ENCODE measurements at regions not wholly inside any gene's neighbourhood (a gene's known extent, or its start where the extent isn't known, plus 50 kb on each side); places are given as distances from the start of the nearest gene placed in this dataset.

DNA sequence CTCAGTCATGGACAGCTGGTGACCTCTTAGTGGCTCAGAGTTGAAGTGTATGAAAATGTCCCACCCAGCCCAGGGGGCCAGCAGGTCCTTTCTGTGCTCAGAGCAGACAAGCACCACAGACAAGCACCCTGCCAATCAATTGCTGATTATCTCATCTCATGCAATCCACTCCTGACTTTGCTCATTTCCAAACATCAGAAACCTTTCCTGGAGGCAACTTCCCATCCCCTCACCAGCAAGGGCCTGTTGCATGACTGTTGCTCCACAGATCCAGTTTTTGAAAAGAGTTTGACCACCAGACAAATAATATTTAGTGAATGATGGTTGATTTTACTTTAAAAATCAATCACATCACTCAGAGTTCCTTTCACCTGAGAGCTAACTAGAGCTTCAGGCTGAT lies 397.3 kb upstream of the KLF4 start:
- Histone ChIP-seq H3K36me3 (no peaks in the 10 kb centered on the region), H3K4me3 (no peak overlapping the region), H3K27me3 (no peaks in the 10 kb centered on the region), H3K4me1 (peaks cover 0 to 11% (median 0%) of the 10 kb centered on the region in 3 donors), H3K9me3 (no peaks in the 10 kb centered on the region), H3K27ac (no peak overlapping the region)
- no peak for DNase-seq
- TF ChIP-seq, protein P1, sequence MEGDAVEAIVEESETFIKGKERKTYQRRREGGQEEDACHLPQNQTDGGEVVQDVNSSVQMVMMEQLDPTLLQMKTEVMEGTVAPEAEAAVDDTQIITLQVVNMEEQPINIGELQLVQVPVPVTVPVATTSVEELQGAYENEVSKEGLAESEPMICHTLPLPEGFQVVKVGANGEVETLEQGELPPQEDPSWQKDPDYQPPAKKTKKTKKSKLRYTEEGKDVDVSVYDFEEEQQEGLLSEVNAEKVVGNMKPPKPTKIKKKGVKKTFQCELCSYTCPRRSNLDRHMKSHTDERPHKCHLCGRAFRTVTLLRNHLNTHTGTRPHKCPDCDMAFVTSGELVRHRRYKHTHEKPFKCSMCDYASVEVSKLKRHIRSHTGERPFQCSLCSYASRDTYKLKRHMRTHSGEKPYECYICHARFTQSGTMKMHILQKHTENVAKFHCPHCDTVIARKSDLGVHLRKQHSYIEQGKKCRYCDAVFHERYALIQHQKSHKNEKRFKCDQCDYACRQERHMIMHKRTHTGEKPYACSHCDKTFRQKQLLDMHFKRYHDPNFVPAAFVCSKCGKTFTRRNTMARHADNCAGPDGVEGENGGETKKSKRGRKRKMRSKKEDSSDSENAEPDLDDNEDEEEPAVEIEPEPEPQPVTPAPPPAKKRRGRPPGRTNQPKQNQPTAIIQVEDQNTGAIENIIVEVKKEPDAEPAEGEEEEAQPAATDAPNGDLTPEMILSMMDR (IDR thresholded peaks at IDR 0.05) = no peak
- TF ChIP-seq POLR2A (IDR thresholded peaks at IDR 0.05) = no peak
- intact Hi-C loops (cut with DNase I) = no loop called here

DNA sequence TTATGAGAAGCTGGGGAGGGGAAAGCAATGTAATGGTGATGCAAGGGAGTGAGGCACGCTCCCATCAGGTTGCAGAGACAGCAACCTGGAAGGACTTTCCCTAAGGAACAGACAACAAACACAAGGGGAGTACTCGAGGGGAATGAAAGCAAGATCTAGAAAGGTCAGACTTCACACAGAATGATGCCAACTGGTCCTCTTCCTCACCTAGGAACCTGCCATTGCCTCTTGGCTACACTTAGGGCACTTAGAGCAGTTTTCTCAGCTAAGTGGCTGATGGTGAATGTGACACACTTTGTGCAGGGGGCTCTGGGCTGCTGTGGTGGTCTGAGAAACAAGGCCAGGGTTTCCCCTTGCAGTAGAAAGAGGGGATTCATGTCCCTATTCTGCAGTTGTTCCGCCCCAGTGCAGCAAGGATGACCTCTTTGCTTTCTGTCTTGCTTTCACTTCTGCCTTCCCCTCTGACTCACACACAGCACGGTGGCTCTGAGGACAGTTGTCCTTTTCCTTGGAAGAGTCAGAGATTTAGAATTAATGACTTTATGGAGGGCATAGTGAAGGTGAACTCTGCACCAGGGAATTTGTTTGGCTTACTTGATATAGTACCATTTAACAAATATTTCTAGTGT lies 394.0 kb upstream of the KLF4 start:
- no peak overlapping the region for H3K27ac ChIP-seq
- no peaks in the 10 kb centered on the region for H3K36me3 ChIP-seq
- intact Hi-C loops (cut with DNase I) = no loop called here
- H3K4me3 ChIP-seq = no peak overlapping the region
- no peak for DNase-seq
- H3K4me1 ChIP-seq = peaks cover 0 to 1% (median 0%) of the 10 kb centered on the region in 3 donors
- WGBS, 2 donors = 74 to 77% methylated on average over 4 of the region's 4 CpGs
- no peak for TF ChIP-seq POLR2A (IDR thresholded peaks at IDR 0.05)
- TF ChIP-seq, protein P1 (IDR thresholded peaks at IDR 0.05) = no peak
- no peaks in the 10 kb centered on the region for H3K9me3 ChIP-seq
- H3K27me3 ChIP-seq = no peaks in the 10 kb centered on the region

DNA sequence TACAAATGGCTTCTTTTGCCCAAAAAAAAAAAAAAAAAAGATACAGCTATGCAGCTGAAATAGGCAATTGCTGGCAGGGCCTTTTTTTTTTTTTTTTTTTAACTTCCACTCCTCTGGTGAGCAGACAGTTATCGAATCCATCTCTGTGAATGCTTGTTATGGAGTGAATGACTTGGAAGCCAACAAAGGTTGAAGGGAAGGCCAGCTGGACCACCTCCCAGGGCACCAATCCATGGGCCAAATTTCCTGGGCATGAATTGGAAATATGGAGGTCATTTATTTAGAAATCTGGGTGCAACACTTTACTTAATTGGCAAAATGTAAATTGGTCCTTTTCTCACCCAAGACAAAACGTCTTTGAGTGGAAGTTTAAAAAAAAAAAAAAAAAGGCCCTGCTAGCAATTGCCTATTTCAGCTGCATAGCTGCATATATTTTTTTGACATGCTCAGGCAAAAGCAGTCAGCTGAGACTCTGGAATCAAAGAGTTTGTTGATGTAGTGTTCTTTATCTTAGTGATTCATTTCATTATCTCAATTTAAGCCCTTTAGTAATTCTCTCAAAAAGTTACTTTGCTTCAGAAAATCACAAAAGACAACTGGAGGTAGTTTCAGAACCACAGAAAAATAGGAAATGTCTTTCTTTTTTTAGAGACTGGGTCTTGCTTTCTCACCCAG lies 392.2 kb upstream of the KLF4 start:
- WGBS, 2 donors = 24 to 32% methylated on average over 2 of the region's 2 CpGs

DNA sequence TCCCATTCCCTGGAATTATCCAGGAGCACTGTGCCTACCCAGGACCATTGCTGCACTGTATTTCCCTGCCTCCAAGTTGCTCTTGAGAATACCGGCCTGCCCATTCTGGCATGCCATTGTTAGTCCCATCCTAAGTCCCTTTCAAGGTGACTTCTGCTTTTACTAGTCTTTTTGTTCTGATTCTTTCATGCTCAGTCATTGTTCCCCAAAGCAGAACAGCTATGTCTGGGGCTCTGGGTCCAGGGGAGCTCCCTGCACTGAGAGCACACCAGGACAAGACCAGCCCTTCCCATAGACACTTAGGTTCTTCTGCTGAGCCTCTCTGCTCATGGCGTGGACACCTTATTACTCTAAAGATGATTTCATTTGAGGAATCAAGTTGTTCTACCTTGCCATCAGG lies 388.9 kb upstream of the KLF4 start:
- 94 to 95% methylated on average over 2 of the region's 2 CpGs for whole genome bisulfite sequencing, 2 donors
- no peaks in the 10 kb centered on the region for H3K9me3 ChIP-seq
- H3K27me3 ChIP-seq = no peaks in the 10 kb centered on the region
- DNase-seq = no peak
- no peak overlapping the region for H3K27ac ChIP-seq
- H3K4me1 ChIP-seq = no peaks in the 10 kb centered on the region
- H3K4me3 ChIP-seq = no peak overlapping the region
- TF ChIP-seq, protein P1 (IDR thresholded peaks at IDR 0.05) = no peak
- TF ChIP-seq POLR2A (IDR thresholded peaks at IDR 0.05) = no peak
- H3K36me3 ChIP-seq = no peaks in the 10 kb centered on the region
- intact Hi-C loops (cut with DNase I) = no loop called here

More for the DNA sequence above, 392.2 kb upstream of the KLF4 start:
- no peaks in the 10 kb centered on the region for H3K36me3 ChIP-seq
- intact Hi-C loops (cut with DNase I) = no loop called here
- no peak for DNase-seq
- no peaks in the 10 kb centered on the region for H3K9me3 ChIP-seq
- no peak overlapping the region for H3K27ac ChIP-seq
- no peaks in the 10 kb centered on the region for H3K27me3 ChIP-seq
- TF ChIP-seq POLR2A (IDR thresholded peaks at IDR 0.05) = no peak
- TF ChIP-seq, protein P1 (IDR thresholded peaks at IDR 0.05) = no peak
- H3K4me3 ChIP-seq = no peak overlapping the region
- no peaks in the 10 kb centered on the region for H3K4me1 ChIP-seq

DNA sequence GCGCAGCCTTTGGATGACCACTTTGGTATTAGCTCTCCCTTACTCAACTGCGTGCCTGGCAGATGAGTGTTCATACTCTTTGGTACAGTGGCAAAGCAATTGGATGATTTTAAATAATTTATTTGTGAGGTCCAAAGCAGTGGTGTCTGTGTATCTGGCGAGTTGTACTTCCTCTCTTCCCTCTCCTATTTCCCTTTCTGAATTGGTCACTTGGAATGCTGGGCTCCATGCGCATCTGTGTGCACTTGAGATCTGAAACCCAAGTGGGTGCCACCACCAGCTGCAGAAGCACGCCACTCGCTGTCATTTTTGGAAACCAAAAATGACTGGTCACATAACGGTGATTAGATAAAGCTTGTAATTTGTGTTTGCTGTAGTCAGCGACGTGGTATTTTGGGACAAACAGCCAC lies 386.0 kb upstream of the KLF4 start:
- no peak overlapping the region for H3K4me3 ChIP-seq
- intact Hi-C loops (cut with DNase I) = no loop called here
- 73 to 92% methylated on average over 9 of the region's 9 CpGs for WGBS, 2 donors

More for the DNA sequence above, 386.0 kb upstream of the KLF4 start:
- no peak for DNase-seq
- Histone ChIP-seq H3K36me3 (no peaks in the 10 kb centered on the region), H3K4me1 (no peaks in the 10 kb centered on the region), H3K27ac (no peak overlapping the region), H3K9me3 (no peaks in the 10 kb centered on the region), H3K27me3 (no peaks in the 10 kb centered on the region)
- TF ChIP-seq, protein P1 (IDR thresholded peaks at IDR 0.05) = no peak
- no peak for TF ChIP-seq POLR2A (IDR thresholded peaks at IDR 0.05)
